ENCODE measurements at regions not wholly inside any gene's neighbourhood (a gene's known extent, or its start where the extent isn't known, plus 50 kb on each side); places are given as distances from the start of the nearest gene placed in this dataset.

GRCh38 chr5:56467176-56467717 is 234.1 kb upstream of the ANKRD55 start:
- 57% methylated on average over 5 of the region's 5 CpGs for WGBS
- H3K27ac ChIP-seq = peak overlapping the region; percentile 87

GRCh38 chr5:56466136-56466816 is 233.1 kb upstream of the ANKRD55 start:
- no peak overlapping the region for H3K4me3 ChIP-seq
- H3K4me1 ChIP-seq = peaks cover 52% of the 10 kb centered on the region
- H3K27ac ChIP-seq = peak overlapping the region; percentile 87
- WGBS = 71% methylated on average over 7 of the region's 7 CpGs
- no peaks in the 10 kb centered on the region for H3K36me3 ChIP-seq
- H3K9me3 ChIP-seq = no peaks in the 10 kb centered on the region
- no peaks in the 10 kb centered on the region for H3K27me3 ChIP-seq
- no peak for TF ChIP-seq POLR2A (IDR thresholded peaks at IDR 0.05)
- TF ChIP-seq, protein P1, sequence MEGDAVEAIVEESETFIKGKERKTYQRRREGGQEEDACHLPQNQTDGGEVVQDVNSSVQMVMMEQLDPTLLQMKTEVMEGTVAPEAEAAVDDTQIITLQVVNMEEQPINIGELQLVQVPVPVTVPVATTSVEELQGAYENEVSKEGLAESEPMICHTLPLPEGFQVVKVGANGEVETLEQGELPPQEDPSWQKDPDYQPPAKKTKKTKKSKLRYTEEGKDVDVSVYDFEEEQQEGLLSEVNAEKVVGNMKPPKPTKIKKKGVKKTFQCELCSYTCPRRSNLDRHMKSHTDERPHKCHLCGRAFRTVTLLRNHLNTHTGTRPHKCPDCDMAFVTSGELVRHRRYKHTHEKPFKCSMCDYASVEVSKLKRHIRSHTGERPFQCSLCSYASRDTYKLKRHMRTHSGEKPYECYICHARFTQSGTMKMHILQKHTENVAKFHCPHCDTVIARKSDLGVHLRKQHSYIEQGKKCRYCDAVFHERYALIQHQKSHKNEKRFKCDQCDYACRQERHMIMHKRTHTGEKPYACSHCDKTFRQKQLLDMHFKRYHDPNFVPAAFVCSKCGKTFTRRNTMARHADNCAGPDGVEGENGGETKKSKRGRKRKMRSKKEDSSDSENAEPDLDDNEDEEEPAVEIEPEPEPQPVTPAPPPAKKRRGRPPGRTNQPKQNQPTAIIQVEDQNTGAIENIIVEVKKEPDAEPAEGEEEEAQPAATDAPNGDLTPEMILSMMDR (IDR thresholded peaks at IDR 0.05) = no peak
- TF ChIP-seq EP300 (IDR thresholded peaks at IDR 0.05) = no peak
- TF ChIP-seq POLR2AphosphoS5 (IDR thresholded peaks at IDR 0.05) = no peak
- DNase-seq (ENCODE audit: low spot score in 2 of 2) = no peak

More at GRCh38 chr5:56467176-56467717, 234.1 kb upstream of the ANKRD55 start:
- Histone ChIP-seq H3K27me3 (no peaks in the 10 kb centered on the region), H3K36me3 (no peaks in the 10 kb centered on the region), H3K4me3 (no peak overlapping the region), H3K4me1 (peaks cover 50% of the 10 kb centered on the region), H3K9me3 (no peaks in the 10 kb centered on the region)
- DNase-seq (ENCODE audit: low spot score in 2 of 2) = no peak
- TF ChIP-seq POLR2A (IDR thresholded peaks at IDR 0.05) (no peak), POLR2AphosphoS5 (IDR thresholded peaks at IDR 0.05) (peak in 1 of 3 donors; percentile 49)

GRCh38 chr5:56465769-56466135 is 232.6 kb upstream of the ANKRD55 start:
- peaks cover 57% of the 10 kb centered on the region for H3K4me1 ChIP-seq
- no peaks in the 10 kb centered on the region for H3K27me3 ChIP-seq
- no peak for DNase-seq (ENCODE audit: low spot score in 2 of 2)
- H3K4me3 ChIP-seq = no peak overlapping the region
- peak overlapping the region; percentile 87 for H3K27ac ChIP-seq
- 69% methylated on average over 2 of the region's 2 CpGs for WGBS
- no peaks in the 10 kb centered on the region for H3K36me3 ChIP-seq
- H3K9me3 ChIP-seq = no peaks in the 10 kb centered on the region
- no peak for TF ChIP-seq POLR2A (IDR thresholded peaks at IDR 0.05)
- TF ChIP-seq, protein P1 (IDR thresholded peaks at IDR 0.05) = no peak
- TF ChIP-seq EP300 (IDR thresholded peaks at IDR 0.05) = no peak
- no peak for TF ChIP-seq POLR2AphosphoS5 (IDR thresholded peaks at IDR 0.05)

- H3K9me3 ChIP-seq = no peaks in the 10 kb centered on the region
- WGBS = 54% methylated on average over 10 of the region's 10 CpGs
- H3K4me3 ChIP-seq = no peak overlapping the region
- H3K27ac ChIP-seq = peak overlapping the region; percentile 87
- H3K36me3 ChIP-seq = no peaks in the 10 kb centered on the region
- H3K27me3 ChIP-seq = no peaks in the 10 kb centered on the region
- DNase-seq (ENCODE audit: low spot score in 2 of 2) = no peak
- no peak for TF ChIP-seq POLR2AphosphoS5 (IDR thresholded peaks at IDR 0.05)
- no peak for TF ChIP-seq POLR2A (IDR thresholded peaks at IDR 0.05)
- TF ChIP-seq EP300 (IDR thresholded peaks at IDR 0.05) = no peak
- TF ChIP-seq, protein P1 (IDR thresholded peaks at IDR 0.05) = no peak
- peaks cover 63% of the 10 kb centered on the region for H3K4me1 ChIP-seq
Observed at GRCh38 chr5:56464935-56465768, 232.0 kb upstream of the ANKRD55 start.

DNA sequence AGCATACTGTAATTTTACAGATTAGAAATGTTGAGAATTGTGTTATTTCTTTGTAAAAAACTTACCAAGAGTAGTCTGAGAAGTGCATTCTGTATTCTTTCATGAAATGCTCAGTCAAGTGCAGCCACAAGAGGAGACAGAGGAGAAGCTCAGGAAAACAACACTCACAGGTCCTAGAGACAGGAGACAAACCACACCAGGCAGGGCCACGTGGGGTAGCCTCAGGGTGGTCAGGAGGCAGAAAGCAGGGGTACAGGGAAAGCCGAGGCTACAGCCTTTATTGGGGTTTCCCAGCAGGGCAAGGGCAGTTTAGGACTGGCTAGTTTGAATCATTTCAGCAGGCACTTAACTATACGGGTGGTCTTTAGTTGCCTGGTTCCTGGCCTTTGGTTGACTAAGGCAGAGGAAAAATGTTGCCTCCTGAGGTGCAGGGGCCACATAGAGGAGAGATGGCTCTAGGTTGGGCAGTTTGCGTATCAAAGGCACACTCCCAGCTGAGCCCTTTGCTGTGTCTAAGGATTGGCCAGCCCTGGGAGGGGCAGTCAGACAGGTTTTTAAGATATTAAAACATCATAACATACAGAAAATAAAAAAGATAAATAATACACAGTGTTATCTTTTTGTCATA is 230.9 kb upstream of the ANKRD55 start:
- Histone ChIP-seq H3K36me3 (no peaks in the 10 kb centered on the region), H3K9me3 (no peaks in the 10 kb centered on the region), H3K4me1 (peaks cover 67% of the 10 kb centered on the region), H3K4me3 (no peak overlapping the region), H3K27ac (no peak overlapping the region), H3K27me3 (no peaks in the 10 kb centered on the region)
- TF ChIP-seq, protein P1 (IDR thresholded peaks at IDR 0.05) = no peak
- TF ChIP-seq POLR2AphosphoS5 (IDR thresholded peaks at IDR 0.05) (no peak), EP300 (IDR thresholded peaks at IDR 0.05) (no peak), POLR2A (IDR thresholded peaks at IDR 0.05) (no peak)
- WGBS = 76% methylated on average over 4 of the region's 4 CpGs
- no peak for DNase-seq (ENCODE audit: low spot score in 2 of 2)

Measured in suprapubic skin (tissue), 4 donors.